Heart right ventricle (tissue), 16 donors: ENCODE measurements at regions not wholly inside any gene's neighbourhood (a gene's known extent, or its start where the extent isn't known, plus 50 kb on each side); places are given as distances from the start of the nearest gene placed in this dataset.

Experiments used
- ATAC-seq, 8 donors: fragments of 200-7000 bp; cut with Tn5 transposase; one replicate each; pipeline ENCODE4 v1.9.1; 2020; ENCODE audit warnings: mild to moderate bottlenecking in 8 of 8, moderate library complexity in 8 of 8, moderate number of reproducible peaks in 1 of 8
- DNase-seq, 2 donors: peaks; one replicate each; pipeline ENCODE4 v3.0.0-alpha.2; 2020
- H3K27ac ChIP-seq, 10 donors: fragments of 200-600 bp; sonication (generic) in 2 of 10; one replicate each; pipeline versions ENCODE4 v1.5.0 to v1.8.0; 2020 to 2022; ENCODE audit warnings: mild to moderate bottlenecking in 3 of 10
- H3K27me3 ChIP-seq, 7 donors: fragments of 200-600 bp; one replicate each; pipeline ENCODE4 v1.8.0; 2021 to 2022; ENCODE audit warnings: mild to moderate bottlenecking in 2 of 7
- H3K36me3 ChIP-seq, 9 donors: fragments of 200-600 bp; sonication (generic) in 1 of 9; one replicate each; pipeline versions ENCODE4 v1.5.0 to v1.8.0; 2020 to 2022; ENCODE audit warnings: mild to moderate bottlenecking in 2 of 9
- H3K4me1 ChIP-seq, 9 donors: fragments of 200-600 bp; sonication (generic) in 1 of 9; one replicate each; pipeline versions ENCODE4 v1.5.0 to v1.8.0; 2020 to 2022; ENCODE audit warnings: mild to moderate bottlenecking in 4 of 9
- H3K4me3 ChIP-seq, 10 donors: fragments of 200-600 bp; sonication (generic) in 2 of 10; one replicate each; pipeline versions ENCODE4 v1.5.0 to v1.8.0; 2020 to 2022; ENCODE audit warnings: mild to moderate bottlenecking in 7 of 10, moderate library complexity in 2 of 10
- H3K9me3 ChIP-seq, 11 donors: fragments of 200-600 bp in 10 of 11; sonication (generic) in 2 of 11; one replicate each; pipeline versions ENCODE4 v1.5.0 to v1.8.0; 2013 to 2022; ENCODE audit warnings: mild to moderate bottlenecking in 2 of 11, control low read depth in 1 of 11, moderate library complexity in 1 of 11
- WGBS, 2 donors: extraction: QIAGEN DNeasy Blood & Tissue Kit; methylation state at CpG; one replicate each; pipeline ENCODE4 v1.1.7; 2013; ENCODE audit warnings: inconsistent platforms in 1 of 2; 5-methylcytosine and 5-hydroxymethylcytosine counted together
- intact Hi-C, 10 donors: fragments of 100-400 bp; cut with DNase I; formaldehyde crosslinking; loops; one replicate each; pipeline versions ENCODE4 v1.11.1 to v1.14.2; 2022
- TF ChIP-seq, protein P1 (sequence below), 9 donors: fragments of 200-600 bp; sonication (generic) in 2 of 9; IDR thresholded peaks; one replicate each; pipeline versions ENCODE4 v1.5.0 to v1.8.0; 2021 to 2022; ENCODE audit warnings: antibody characterized with exemption in 9 of 9, mild to moderate bottlenecking in 5 of 9, moderate library complexity in 1 of 9
- donor health status: Arrhythmogenic right ventricular cardiomyopathy.
- donor health status: ischemic (EF 13 %, LVEDD 7.1; RV severe dilation, severe dysfunction).
- donor health status: healthy with polysubstance abuse.
- donor health status: DM: no; HTN: yes; CAD: no.
- donor health status: DM: no; HTN: no; CAD: no.
- donor health status: ischemic (EF 25% LVEDD 6.9; RV normal size, moderate dysfunction).
- donor health status: ischemic (EF 25% LVEDD 5.7; RV mildly dilated, moderate dysfunction).
- donor health status: healthy.
- donor health status: DM: yes; HTN: yes; CAD: no.
- donor health status: Ischemic cardiomyopathy.
- donor health status: ischemic (EF 35%, LVEDD 5.7; RV mildly dilated, moderate dysfunction).
- donor health status: nonischemic (EF 11% LVEDD 7.7; RV severe dilation, severe dysfunction).
- donor health status: DM: yes; HTN: yes; CAD: no.
- donor health status: PGD.
- donor health status: ischemic (EF 29% LVEDD 5.4; RV normal size, mild dysfunction).
- donor health status: nonischemic (EF 23%, LVEDD 6.1; RV moderate dilation, normal function).

DNA sequence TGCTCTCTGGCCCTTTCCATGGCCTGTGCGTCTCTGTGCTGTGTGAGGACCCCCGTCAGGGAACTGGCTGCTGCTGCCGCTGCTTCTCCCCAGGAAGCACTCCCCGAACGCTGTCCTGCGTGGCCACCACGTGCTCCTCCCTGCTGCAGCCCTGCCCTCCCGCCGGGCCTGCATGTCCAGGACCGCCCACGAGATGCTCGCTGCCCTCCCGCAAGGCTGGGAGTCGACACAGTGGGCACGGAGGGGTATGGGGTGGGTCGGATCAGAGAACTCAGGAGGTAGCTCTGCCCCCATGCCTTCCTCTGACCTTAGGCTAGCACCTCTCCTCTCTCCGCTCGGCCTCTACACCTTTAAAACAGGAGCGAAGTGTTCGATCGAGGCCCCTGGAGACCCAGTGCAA lies 171.9 kb upstream of the AJAP1 start:
- Histone ChIP-seq H3K4me1 (peaks cover 0 to 10% (median 0%) of the 10 kb centered on the region in 9 donors), H3K4me3 (no peak overlapping the region), H3K27ac (no peak overlapping the region), H3K27me3 (peaks cover 0 to 7% (median 0%) of the 10 kb centered on the region in 7 donors), H3K36me3 (no peaks in the 10 kb centered on the region), H3K9me3 (peaks cover 0 to 4% (median 0%) of the 10 kb centered on the region in 11 donors)
- no peak for DNase-seq
- ATAC-seq, result no peak
- 87 to 89% methylated on average over 21 of the region's 21 CpGs for WGBS, 2 donors
- intact Hi-C loops, result no loop called here
- TF ChIP-seq, protein P1, sequence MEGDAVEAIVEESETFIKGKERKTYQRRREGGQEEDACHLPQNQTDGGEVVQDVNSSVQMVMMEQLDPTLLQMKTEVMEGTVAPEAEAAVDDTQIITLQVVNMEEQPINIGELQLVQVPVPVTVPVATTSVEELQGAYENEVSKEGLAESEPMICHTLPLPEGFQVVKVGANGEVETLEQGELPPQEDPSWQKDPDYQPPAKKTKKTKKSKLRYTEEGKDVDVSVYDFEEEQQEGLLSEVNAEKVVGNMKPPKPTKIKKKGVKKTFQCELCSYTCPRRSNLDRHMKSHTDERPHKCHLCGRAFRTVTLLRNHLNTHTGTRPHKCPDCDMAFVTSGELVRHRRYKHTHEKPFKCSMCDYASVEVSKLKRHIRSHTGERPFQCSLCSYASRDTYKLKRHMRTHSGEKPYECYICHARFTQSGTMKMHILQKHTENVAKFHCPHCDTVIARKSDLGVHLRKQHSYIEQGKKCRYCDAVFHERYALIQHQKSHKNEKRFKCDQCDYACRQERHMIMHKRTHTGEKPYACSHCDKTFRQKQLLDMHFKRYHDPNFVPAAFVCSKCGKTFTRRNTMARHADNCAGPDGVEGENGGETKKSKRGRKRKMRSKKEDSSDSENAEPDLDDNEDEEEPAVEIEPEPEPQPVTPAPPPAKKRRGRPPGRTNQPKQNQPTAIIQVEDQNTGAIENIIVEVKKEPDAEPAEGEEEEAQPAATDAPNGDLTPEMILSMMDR (IDR thresholded peaks at IDR 0.05), result no peak

DNA sequence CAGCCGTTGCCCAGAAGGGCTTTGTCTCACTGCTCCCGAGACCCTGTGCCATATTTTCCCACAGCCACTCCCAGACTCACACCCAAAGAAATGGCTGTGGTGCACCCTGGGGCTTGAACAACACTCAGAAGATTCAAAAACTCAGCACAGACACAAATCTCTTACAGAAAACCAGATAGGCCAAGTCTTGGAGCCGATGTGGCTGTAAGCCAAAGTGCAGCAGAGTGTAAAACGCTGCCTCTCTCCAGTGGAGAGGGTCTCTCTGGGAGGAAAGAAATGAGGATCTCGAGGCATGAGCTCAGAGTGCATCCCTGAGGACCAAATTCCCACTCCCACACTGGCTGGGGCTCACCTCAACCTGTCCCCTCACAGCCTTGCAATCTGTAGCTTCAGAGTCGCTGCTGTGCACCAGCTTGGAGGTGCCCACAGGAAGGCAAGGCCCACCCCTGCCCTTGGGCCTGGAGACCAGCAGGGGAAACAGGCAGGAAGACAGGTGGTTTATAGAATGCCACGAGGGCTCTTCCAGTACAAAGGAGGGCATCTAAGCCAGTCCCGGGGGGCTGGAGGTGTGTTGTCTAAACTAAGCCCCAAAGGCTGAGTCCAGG lies 171.3 kb upstream of the AJAP1 start:
- TF ChIP-seq, protein P1 (IDR thresholded peaks at IDR 0.05), result no peak
- Histone ChIP-seq H3K27ac (no peak overlapping the region), H3K4me1 (peaks cover 0 to 16% (median 0%) of the 10 kb centered on the region in 9 donors), H3K36me3 (no peaks in the 10 kb centered on the region), H3K4me3 (no peak overlapping the region), H3K27me3 (peaks cover 0 to 7% (median 0%) of the 10 kb centered on the region in 7 donors), H3K9me3 (no peaks in the 10 kb centered on the region)
- intact Hi-C loops, result no loop called here
- ATAC-seq, result no peak
- WGBS, 2 donors, result 72 to 78% methylated on average over 8 of the region's 8 CpGs
- DNase-seq, result no peak

DNA sequence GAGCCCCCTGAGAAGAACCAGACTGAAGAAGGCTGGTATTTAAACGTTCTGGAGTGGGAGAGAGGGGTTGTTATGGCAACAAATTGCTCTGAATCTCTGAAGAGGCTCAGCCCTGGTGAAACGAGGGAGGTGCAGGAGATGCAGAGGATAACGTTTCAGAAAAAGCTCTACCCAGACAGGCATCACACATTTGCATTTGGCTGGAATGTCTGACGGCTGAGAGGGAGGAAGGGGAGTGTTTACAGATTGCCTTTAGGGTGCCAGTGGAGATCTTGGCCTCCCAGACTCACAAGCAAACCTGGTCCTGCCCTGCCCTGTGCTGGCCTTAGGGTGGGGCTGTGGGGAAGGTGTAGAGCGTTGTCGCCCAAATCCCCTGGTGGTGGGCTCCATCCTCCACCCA lies 169.0 kb upstream of the AJAP1 start:
- no peak for ATAC-seq
- no peaks in the 10 kb centered on the region for H3K9me3 ChIP-seq
- WGBS, 2 donors, result 19 to 27% methylated on average over 6 of the region's 6 CpGs
- no peaks in the 10 kb centered on the region for H3K36me3 ChIP-seq
- H3K4me1 ChIP-seq, result peaks cover 0 to 27% (median 0%) of the 10 kb centered on the region in 9 donors
- intact Hi-C loops, result no loop called here
- peaks cover 0 to 10% (median under 1%) of the 10 kb centered on the region in 7 donors for H3K27me3 ChIP-seq
- no peak overlapping the region for H3K27ac ChIP-seq
- no peak for DNase-seq
- TF ChIP-seq, protein P1 (IDR thresholded peaks at IDR 0.05), result no peak
- no peak overlapping the region for H3K4me3 ChIP-seq

DNA sequence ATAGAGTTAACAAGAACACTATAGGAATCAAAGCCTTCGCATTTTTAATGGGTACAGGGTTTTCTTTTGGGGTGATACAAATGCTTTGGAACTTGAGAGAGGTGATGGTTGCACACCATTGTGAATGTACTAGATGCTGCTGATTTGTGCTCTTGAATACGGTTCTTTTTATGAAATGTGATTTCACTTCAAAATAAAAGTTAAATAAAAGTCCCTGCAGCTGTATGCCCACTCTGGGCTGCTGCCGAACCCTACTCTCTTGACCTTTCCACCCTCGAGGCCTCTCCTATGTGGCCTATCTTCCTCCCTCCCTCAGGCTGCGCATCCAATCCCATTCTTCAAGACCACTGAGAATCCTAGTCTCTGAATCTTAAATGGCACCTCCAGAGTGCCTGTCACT lies 168.5 kb upstream of the AJAP1 start:
- DNase-seq, result no peak
- no peaks in the 10 kb centered on the region for H3K9me3 ChIP-seq
- no peaks in the 10 kb centered on the region for H3K36me3 ChIP-seq
- intact Hi-C loops, result no loop called here
- ATAC-seq, result no peak
- H3K27me3 ChIP-seq, result peaks cover 0 to 10% (median 3%) of the 10 kb centered on the region in 7 donors
- H3K27ac ChIP-seq, result no peak overlapping the region
- H3K4me1 ChIP-seq, result peaks cover 0 to 27% (median 0%) of the 10 kb centered on the region in 9 donors
- TF ChIP-seq, protein P1 (IDR thresholded peaks at IDR 0.05), result no peak
- 68 to 71% methylated on average over 5 of the region's 5 CpGs for WGBS, 2 donors
- no peak overlapping the region for H3K4me3 ChIP-seq
